Stimulated activated naive B cell treated with anti-CD40 and anti-IgM and Interleukin-4, amounts not matched to agents 10 μg/mL and 1 μg/mL and 100 μg/mL, for 72 hours (primary cell): ENCODE measurements at regions not wholly inside any gene's neighbourhood (a gene's known extent, or its start where the extent isn't known, plus 50 kb on each side); places are given as distances from the start of the nearest gene placed in this dataset.
"Not testable (repeated sequence)": the region's sequence is repeated elsewhere in the genome, so short reads cannot be mapped to it uniquely, and the experiment has no call there.

Source experiments
- ATAC-seq, 2 donors: fragments of 150-1000 bp; cut with Tn5 transposase; replicated peaks; 2 replicates each; pipeline ENCODE4 v1.10.0; 2021; ENCODE audit warnings: moderate library complexity in 1 of 2
- DNase-seq: peaks from one replicate; pipeline ENCODE4 v3.0.0; 2021
- H3K27ac Mint-ChIP-seq: one replicate; pipeline ENCODE4 v1.8.0; 2022; ENCODE audit warnings: mild to moderate bottlenecking, mixed read lengths
- H3K27me3 Mint-ChIP-seq, 2 donors: one replicate each; pipeline ENCODE4 v1.8.0; 2022; ENCODE audit warnings: mixed read lengths in 2 of 2
- H3K36me3 Mint-ChIP-seq, 2 donors: one replicate each; pipeline ENCODE4 v1.8.0; 2022; ENCODE audit warnings: mixed read lengths in 2 of 2, mild to moderate bottlenecking in 1 of 2
- H3K4me1 Mint-ChIP-seq, 2 donors: one replicate each; pipeline ENCODE4 v1.8.0; 2022; ENCODE audit warnings: mixed read lengths in 2 of 2, mild to moderate bottlenecking in 1 of 2
- H3K4me3 Mint-ChIP-seq, 2 donors: one replicate each; pipeline ENCODE4 v1.8.0; 2022; ENCODE audit warnings: mild to moderate bottlenecking in 2 of 2, mixed read lengths in 2 of 2, moderate library complexity in 1 of 2
- H3K9me3 Mint-ChIP-seq, 2 donors: one replicate each; pipeline ENCODE4 v1.8.0; 2022; ENCODE audit warnings: mixed read lengths in 2 of 2, mild to moderate bottlenecking in 1 of 2

- no peaks in the 10 kb centered on the region for H3K27me3 Mint-ChIP-seq
- peaks cover 0 to 3% of the 10 kb centered on the region in 2 donors for H3K9me3 Mint-ChIP-seq
- H3K36me3 Mint-ChIP-seq, result no peaks in the 10 kb centered on the region
- no peak overlapping the region for H3K27ac Mint-ChIP-seq
- no peaks in the 10 kb centered on the region for H3K4me1 Mint-ChIP-seq
- ATAC-seq, result no peak
- no peak for DNase-seq
- no peak overlapping the region for H3K4me3 Mint-ChIP-seq
Observed at GRCh38 chr4:148674876-148675275, 232.7 kb upstream of the NR3C2 start.

- H3K4me3 Mint-ChIP-seq, result no peak overlapping the region
- DNase-seq, result no peak
- no peak for ATAC-seq
- peaks cover 0 to 2% of the 10 kb centered on the region in 2 donors for H3K9me3 Mint-ChIP-seq
- no peaks in the 10 kb centered on the region for H3K27me3 Mint-ChIP-seq
- no peak overlapping the region for H3K27ac Mint-ChIP-seq
- H3K36me3 Mint-ChIP-seq, result peaks cover 0 to 2% of the 10 kb centered on the region in 2 donors
- no peaks in the 10 kb centered on the region for H3K4me1 Mint-ChIP-seq
Observed at GRCh38 chr4:148664636-148665035, 222.4 kb upstream of the NR3C2 start.

GRCh38 chr4:148654131-148654530, 211.9 kb upstream of the NR3C2 start:
- ATAC-seq (no peak), DNase-seq (no peak)
- Mint-ChIP-seq H3K27ac (no peak overlapping the region), H3K4me3 (no peak overlapping the region), H3K36me3 (no peaks in the 10 kb centered on the region), H3K9me3 (no peaks in the 10 kb centered on the region), H3K27me3 (no peaks in the 10 kb centered on the region), H3K4me1 (no peaks in the 10 kb centered on the region)

- H3K36me3 Mint-ChIP-seq, result no peaks in the 10 kb centered on the region
- H3K4me1 Mint-ChIP-seq, result no peaks in the 10 kb centered on the region
- no peaks in the 10 kb centered on the region for H3K27me3 Mint-ChIP-seq
- no peaks in the 10 kb centered on the region for H3K9me3 Mint-ChIP-seq
- no peak for DNase-seq
- no peak for ATAC-seq
- no peak overlapping the region for H3K27ac Mint-ChIP-seq
- no peak overlapping the region for H3K4me3 Mint-ChIP-seq
Observed at GRCh38 chr4:148653681-148654080, 211.5 kb upstream of the NR3C2 start.

- Mint-ChIP-seq H3K4me1 (no peaks in the 10 kb centered on the region), H3K27me3 (no peaks in the 10 kb centered on the region), H3K4me3 (no peak overlapping the region), H3K27ac (no peak overlapping the region), H3K36me3 (no peaks in the 10 kb centered on the region), H3K9me3 (no peaks in the 10 kb centered on the region)
- ATAC-seq (no peak), DNase-seq (no peak)
Observed at GRCh38 chr4:148651991-148652390, 209.8 kb upstream of the NR3C2 start.

GRCh38 chr4:148649652-148650331, 207.6 kb upstream of the NR3C2 start:
- ATAC-seq (no peak), DNase-seq (no peak)
- H3K36me3 Mint-ChIP-seq, result no peaks in the 10 kb centered on the region
- no peak overlapping the region for H3K27ac Mint-ChIP-seq
- no peaks in the 10 kb centered on the region for H3K4me1 Mint-ChIP-seq
- H3K4me3 Mint-ChIP-seq, result no peak overlapping the region
- no peaks in the 10 kb centered on the region for H3K27me3 Mint-ChIP-seq
- peaks cover 0 to 2% of the 10 kb centered on the region in 2 donors for H3K9me3 Mint-ChIP-seq

- Mint-ChIP-seq H3K4me1 (no peaks in the 10 kb centered on the region), H3K36me3 (no peaks in the 10 kb centered on the region), H3K27ac (no peak overlapping the region), H3K9me3 (peaks cover 0 to 6% of the 10 kb centered on the region in 2 donors), H3K4me3 (no peak overlapping the region), H3K27me3 (no peaks in the 10 kb centered on the region)
- ATAC-seq, result no peak
- no peak for DNase-seq
Observed at GRCh38 chr4:148643851-148644250, 201.6 kb upstream of the NR3C2 start.

GRCh38 chr4:148642907-148643306, 200.7 kb upstream of the NR3C2 start:
- no peaks in the 10 kb centered on the region for H3K4me1 Mint-ChIP-seq

GRCh38 chr4:148638079-148638478, 195.9 kb upstream of the NR3C2 start:
- H3K27me3 Mint-ChIP-seq, DNase-seq, H3K36me3 Mint-ChIP-seq, ATAC-seq, H3K4me1 Mint-ChIP-seq, H3K27ac Mint-ChIP-seq, H3K4me3 Mint-ChIP-seq: not testable (repeated sequence)
- peaks cover 16 to 20% of the 10 kb centered on the region in 2 donors for H3K9me3 Mint-ChIP-seq

More at GRCh38 chr4:148642907-148643306, 200.7 kb upstream of the NR3C2 start:
- ATAC-seq (no peak), DNase-seq (no peak)
- H3K36me3 Mint-ChIP-seq, result no peaks in the 10 kb centered on the region
- H3K4me3 Mint-ChIP-seq, result no peak overlapping the region
- H3K27ac Mint-ChIP-seq, result no peak overlapping the region
- H3K27me3 Mint-ChIP-seq, result no peaks in the 10 kb centered on the region
- H3K9me3 Mint-ChIP-seq, result peaks cover 3 to 9% of the 10 kb centered on the region in 2 donors

- ATAC-seq, H3K4me1 Mint-ChIP-seq, DNase-seq, H3K27me3 Mint-ChIP-seq, H3K4me3 Mint-ChIP-seq, H3K36me3 Mint-ChIP-seq, H3K27ac Mint-ChIP-seq: not testable (repeated sequence)
- peaks cover 16 to 20% of the 10 kb centered on the region in 2 donors for H3K9me3 Mint-ChIP-seq
Observed at GRCh38 chr4:148637453-148637852, 195.2 kb upstream of the NR3C2 start.

GRCh38 chr4:148634476-148634875, 192.3 kb upstream of the NR3C2 start:
- Mint-ChIP-seq H3K4me3 (no peak overlapping the region), H3K9me3 (peaks cover 16 to 20% of the 10 kb centered on the region in 2 donors), H3K27ac (no peak overlapping the region), H3K4me1 (no peaks in the 10 kb centered on the region), H3K36me3 (peaks cover 0 to 1% of the 10 kb centered on the region in 2 donors), H3K27me3 (peaks cover 0 to 5% of the 10 kb centered on the region in 2 donors)
- no peak for ATAC-seq
- no peak for DNase-seq

GRCh38 chr4:148633720-148634119, 191.5 kb upstream of the NR3C2 start:
- H3K4me3 Mint-ChIP-seq, result no peak overlapping the region
- H3K9me3 Mint-ChIP-seq, result peaks cover 14 to 20% of the 10 kb centered on the region in 2 donors
- H3K27ac Mint-ChIP-seq, result no peak overlapping the region
- H3K4me1 Mint-ChIP-seq, result no peaks in the 10 kb centered on the region
- ATAC-seq, result no peak
- H3K36me3 Mint-ChIP-seq, result peaks cover 0 to 1% of the 10 kb centered on the region in 2 donors
- DNase-seq, result no peak
- peaks cover 0 to 5% of the 10 kb centered on the region in 2 donors for H3K27me3 Mint-ChIP-seq

- Mint-ChIP-seq H3K4me3 (no peak overlapping the region), H3K36me3 (peaks cover 0 to 1% of the 10 kb centered on the region in 2 donors), H3K4me1 (no peaks in the 10 kb centered on the region), H3K9me3 (peaks cover 11 to 16% of the 10 kb centered on the region in 2 donors), H3K27me3 (peaks cover 0 to 5% of the 10 kb centered on the region in 2 donors), H3K27ac (no peak overlapping the region)
- ATAC-seq (no peak), DNase-seq (no peak)
Observed at GRCh38 chr4:148632476-148632875, 190.3 kb upstream of the NR3C2 start.

- Mint-ChIP-seq H3K27me3 (peaks cover 0 to 4% of the 10 kb centered on the region in 2 donors), H3K9me3 (peaks cover 5 to 7% of the 10 kb centered on the region in 2 donors), H3K36me3 (no peaks in the 10 kb centered on the region), H3K27ac (no peak overlapping the region), H3K4me3 (no peak overlapping the region), H3K4me1 (no peaks in the 10 kb centered on the region)
- DNase-seq (no peak), ATAC-seq (no peak)
Observed at GRCh38 chr4:148630051-148630450, 187.8 kb upstream of the NR3C2 start.

GRCh38 chr4:148618856-148619255, 176.6 kb upstream of the NR3C2 start:
- H3K36me3 Mint-ChIP-seq, result no peaks in the 10 kb centered on the region
- no peaks in the 10 kb centered on the region for H3K4me1 Mint-ChIP-seq
- DNase-seq (no peak), ATAC-seq (no peak)
- no peak overlapping the region for H3K27ac Mint-ChIP-seq
- H3K4me3 Mint-ChIP-seq, result no peak overlapping the region
- H3K9me3 Mint-ChIP-seq, result peaks cover 10 to 11% of the 10 kb centered on the region in 2 donors
- H3K27me3 Mint-ChIP-seq, result no peaks in the 10 kb centered on the region
